ENCODE measurements at regions not wholly inside any gene's neighbourhood (a gene's known extent, or its start where the extent isn't known, plus 50 kb on each side); places are given as distances from the start of the nearest gene placed in this dataset.

GRCh38 chr7:54689394-54690049 lies 69.5 kb downstream of the SEC61G start (continued):
- TF ChIP-seq ZNF462 (CRISPR knock-in tag; IDR thresholded peaks at IDR 0.05) (no peak), ZNF331 (CRISPR knock-in tag; IDR thresholded peaks at IDR 0.05; ENCODE audit: low read depth) (no peak), EZH2phosphoT487 (IDR thresholded peaks at IDR 0.05; ENCODE audit: unreplicated experiment) (no peak), STAT1 (IDR thresholded peaks at IDR 0.05; ENCODE audit: unreplicated experiment) (no peak), ETS1 (IDR thresholded peaks at IDR 0.05) (no peak), JUNB (IDR thresholded peaks at IDR 0.05; ENCODE audit: unreplicated experiment) (no peak), POLR2AphosphoS5 (IDR thresholded peaks at IDR 0.05; ENCODE audit: low read depth) (no peak), CREB1 (CRISPR knock-in tag; IDR thresholded peaks at IDR 0.05; ENCODE audit: low read depth) (no peak), ZNF114 (CRISPR knock-in tag; IDR thresholded peaks at IDR 0.05) (no peak)
